Fibroblast of the aortic adventitia (primary cell): ENCODE measurements at regions not wholly inside any gene's neighbourhood (a gene's known extent, or its start where the extent isn't known, plus 50 kb on each side); places are given as distances from the start of the nearest gene placed in this dataset.
A peak's percentile ranks its signal among the peaks of the same experiment; 100 is the strongest.

Experiments used
- DNase-seq: peaks from one replicate; pipeline ENCODE4 v3.0.0-alpha.2; 2010; ENCODE audit warnings: low read depth
- H3K4me3 ChIP-seq: 2 replicates; pipeline ENCODE4 v1.5.1; 2011; ENCODE audit warnings: low read depth, mild to moderate bottlenecking, control low read depth, low read length, moderate library complexity
- CTCF ChIP-seq: IDR thresholded peaks from 2 replicates; pipeline ENCODE4 v1.5.1; 2011; ENCODE audit warnings: mild to moderate bottlenecking, low read length, control low read depth, inconsistent platforms; ENCODE audit not compliant: insufficient read depth

GRCh38 chr7:113649556-113649955 lies 269.3 kb downstream of the PPP1R3A start:
- no peak overlapping the region for H3K4me3 ChIP-seq
- no peak for TF ChIP-seq CTCF
- no peak for DNase-seq

GRCh38 chr7:113639221-113639620 lies 279.6 kb downstream of the PPP1R3A start:
- H3K4me3 ChIP-seq: no peak overlapping the region
- no peak for DNase-seq
- TF ChIP-seq CTCF: no peak

GRCh38 chr7:113636727-113637421 lies 281.9 kb downstream of the PPP1R3A start:
- H3K4me3 ChIP-seq: no peak overlapping the region
- DNase-seq: peak; percentile 5
- TF ChIP-seq CTCF: no peak

DNA sequence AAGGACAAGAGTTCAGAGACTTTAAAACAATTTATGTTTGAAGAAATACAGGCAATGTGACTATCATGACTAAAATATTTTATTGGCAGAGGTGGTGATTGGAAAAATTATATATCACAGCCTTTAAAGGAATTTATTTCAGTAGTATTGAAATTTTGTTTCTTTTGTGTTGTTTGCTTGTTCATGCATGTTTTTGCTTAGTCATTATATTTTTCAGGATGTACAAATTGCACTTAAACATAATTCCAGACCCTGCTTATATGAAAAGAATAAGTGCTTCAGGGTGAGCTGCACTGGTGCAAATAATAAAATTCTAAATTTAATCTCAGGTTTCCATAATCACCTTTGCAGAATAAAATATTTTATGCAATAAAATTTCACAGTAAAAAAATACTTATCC lies 283.3 kb downstream of the PPP1R3A start:
- no peak for DNase-seq
- H3K4me3 ChIP-seq: no peak overlapping the region
- no peak for TF ChIP-seq CTCF

- no peak for DNase-seq
- TF ChIP-seq CTCF: no peak
These were observed 285.7 kb downstream of the PPP1R3A start for GRCh38 chr7:113633073-113633472.

GRCh38 chr7:113628948-113629847 lies 289.6 kb downstream of the PPP1R3A start:
- peak; percentile 2 for DNase-seq
- no peak for TF ChIP-seq CTCF
- no peak overlapping the region for H3K4me3 ChIP-seq

More at GRCh38 chr7:113633073-113633472, 285.7 kb downstream of the PPP1R3A start:
- H3K4me3 ChIP-seq: no peak overlapping the region
